ENCODE measurements at regions not wholly inside any gene's neighbourhood (a gene's known extent, or its start where the extent isn't known, plus 50 kb on each side); places are given as distances from the start of the nearest gene placed in this dataset.

GRCh38 chr20:58146746-58147140 is 81.7 kb downstream of the ANKRD60 start:
- TF ChIP-seq YY1 (IDR thresholded peaks at IDR 0.05; ENCODE audit: low read depth, low read length), result no peak
- TF ChIP-seq MXI1 (IDR thresholded peaks at IDR 0.05; ENCODE audit: low read depth, low read length), result no peak
- TF ChIP-seq TCF7 (IDR thresholded peaks at IDR 0.05; ENCODE audit: borderline replicate concordance), result no peak
- no peak for TF ChIP-seq CTCF (IDR thresholded peaks at IDR 0.05 in 2 of 3, conservative IDR thresholded peaks at IDR 0.05 in 1 of 3; ENCODE audit: control insufficient read depth in 2 of 3, extremely low read depth in 1 of 3, insufficient read depth in 1 of 3, low read depth in 3 of 3, low read length in 3 of 3)
- TF ChIP-seq MAX (IDR thresholded peaks at IDR 0.05; ENCODE audit: low read depth, low read length), result no peak
- no peak for TF ChIP-seq SKIL (IDR thresholded peaks at IDR 0.05; ENCODE audit: low read depth, poor library complexity, severe bottlenecking)
- TF ChIP-seq POLR2AphosphoS5 (IDR thresholded peaks at IDR 0.05; ENCODE audit: low read length), result no peak
- no peak for TF ChIP-seq SIN3A (IDR thresholded peaks at IDR 0.05; ENCODE audit: low read depth, low read length)
- no peak for TF ChIP-seq POLR2A (IDR thresholded peaks at IDR 0.05; ENCODE audit: low read depth, low read length)
- TF ChIP-seq PML (IDR thresholded peaks at IDR 0.05; ENCODE audit: low read length), result no peak
- TF ChIP-seq NFYB (IDR thresholded peaks at IDR 0.05; ENCODE audit: insufficient read depth, low read depth, low read length), result no peak
- no peak for TF ChIP-seq NFIC (IDR thresholded peaks at IDR 0.05; ENCODE audit: low read depth, low read length)

Measured in GM12878 (cell line).